CD4-positive, alpha-beta T cell treated with Interleukin-1 beta for 1 hour (primary cell): ENCODE measurements at regions not wholly inside any gene's neighbourhood (a gene's known extent, or its start where the extent isn't known, plus 50 kb on each side); places are given as distances from the start of the nearest gene placed in this dataset.
"Not testable (repeated sequence)": the region's sequence is repeated elsewhere in the genome, so short reads cannot be mapped to it uniquely, and the experiment has no call there.

Experiments
- DNase-seq, 2 donors: peaks; one replicate each; pipeline ENCODE4 v3.0.0-alpha.2; 2020 to 2022

DNA sequence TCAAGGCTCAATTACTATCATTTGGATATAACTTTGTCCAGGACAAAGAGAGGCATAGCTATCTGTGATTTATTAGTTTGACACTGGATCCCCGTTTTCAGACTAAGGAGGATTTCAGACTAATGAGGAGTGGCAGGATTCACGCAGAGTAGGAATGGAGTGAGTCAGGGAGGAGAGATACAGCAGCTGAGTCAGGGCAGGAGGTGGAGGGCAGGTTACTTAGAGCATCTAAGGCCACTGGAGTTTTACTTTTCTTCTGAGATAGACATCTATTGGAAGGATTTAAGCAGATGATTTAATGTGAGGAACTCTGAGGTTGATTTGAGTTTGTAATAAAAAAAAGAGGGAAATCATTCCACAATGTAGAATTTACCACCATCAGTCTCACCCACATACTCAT lies 110.6 kb downstream of the RPIA start:
- DNase-seq: not testable (repeated sequence)

DNA sequence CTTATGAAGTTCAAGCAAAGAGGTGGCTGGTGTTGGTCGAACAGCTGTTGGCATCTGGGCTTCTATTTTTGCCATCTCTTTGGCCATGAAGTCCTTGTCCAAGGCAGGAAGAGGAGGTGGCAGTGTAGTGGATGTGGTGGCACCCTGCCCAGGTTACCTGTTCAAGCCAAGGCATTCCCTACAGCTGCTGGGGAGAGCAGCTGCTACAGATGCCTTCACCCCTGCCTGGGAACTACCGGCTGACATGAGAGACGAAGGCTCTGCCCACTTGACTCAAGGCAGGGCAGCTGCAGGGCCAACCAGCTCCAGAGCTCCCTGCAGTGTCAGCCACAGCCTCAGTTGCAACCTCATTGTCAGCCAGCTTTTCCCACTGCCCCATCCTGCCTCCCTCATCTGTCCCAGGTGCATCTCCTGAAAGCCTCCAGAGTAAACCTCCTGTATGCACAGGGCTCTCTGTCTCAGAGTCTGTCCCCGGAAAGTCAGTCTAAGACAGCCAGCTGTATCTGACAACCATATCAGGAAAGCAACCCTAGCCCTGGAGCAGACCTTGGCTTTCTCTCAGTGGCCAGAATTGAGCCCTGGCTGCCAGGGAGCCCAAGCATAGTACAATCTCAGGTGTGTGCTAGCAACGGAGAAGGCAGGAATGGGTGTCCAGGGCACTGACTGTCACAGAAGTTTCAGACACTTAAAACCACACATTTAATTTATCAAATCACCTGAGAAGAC lies 115.9 kb downstream of the RPIA start:
- DNase-seq: no peak

DNA sequence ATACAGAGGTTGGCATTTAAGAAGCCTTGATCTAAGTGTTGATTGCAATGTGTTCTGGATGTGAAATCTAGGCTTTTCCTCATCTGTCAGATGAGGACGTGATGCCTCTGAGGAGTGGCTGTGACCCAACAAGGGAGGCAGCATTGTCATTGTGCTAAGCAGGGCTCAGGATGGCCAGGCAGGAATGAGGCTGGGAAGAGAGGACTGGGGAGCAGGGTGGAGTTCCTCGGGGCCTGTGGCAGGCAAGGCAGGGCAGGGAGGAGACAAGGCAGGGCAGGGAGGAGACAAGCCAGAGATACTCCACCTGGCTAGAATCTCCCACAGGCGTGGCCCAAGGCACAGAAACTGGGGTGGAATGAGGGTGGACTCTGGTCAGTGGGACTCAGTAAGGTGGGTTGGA lies 116.6 kb downstream of the RPIA start:
- no peak for DNase-seq

DNA sequence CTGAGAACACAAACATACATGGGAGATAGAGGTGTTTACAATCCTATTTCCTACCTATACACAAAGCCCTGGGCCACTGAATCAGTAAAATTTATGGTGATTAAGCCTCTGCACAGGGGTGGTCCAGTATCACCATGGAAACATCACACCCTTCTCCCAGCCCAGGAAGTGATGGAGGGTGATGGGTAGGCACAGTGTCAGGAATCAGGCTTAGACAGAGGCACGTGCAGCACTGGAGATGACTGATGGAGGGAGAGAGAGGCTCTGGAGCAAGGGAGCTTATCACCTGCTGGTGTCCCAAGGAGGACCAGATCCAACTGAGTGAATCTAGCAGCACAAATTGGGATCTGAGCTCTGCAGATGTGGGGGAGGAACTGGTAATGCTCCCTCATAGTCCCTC lies 117.2 kb downstream of the RPIA start:
- DNase-seq: no peak

DNA sequence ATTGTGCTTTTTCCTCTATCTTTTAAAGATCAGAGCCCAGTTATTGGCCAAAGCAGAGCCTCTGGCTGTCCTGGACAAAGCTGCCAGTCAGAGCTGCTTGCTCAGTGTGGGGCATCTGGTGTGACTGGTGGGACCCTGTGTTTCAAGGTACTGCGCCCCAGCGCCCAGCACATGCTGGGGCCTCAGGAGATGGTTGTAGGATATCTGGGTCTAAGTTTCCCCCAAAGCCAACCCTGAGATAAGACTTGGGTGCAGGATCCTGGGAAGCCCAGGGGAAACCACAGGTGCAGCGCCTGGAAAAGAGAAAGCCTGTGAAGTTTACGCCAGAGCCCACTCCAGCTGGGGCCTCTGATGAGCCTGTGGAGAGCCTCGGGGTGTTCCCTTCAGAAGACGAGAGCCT lies 117.7 kb downstream of the RPIA start:
- no peak for DNase-seq

DNA sequence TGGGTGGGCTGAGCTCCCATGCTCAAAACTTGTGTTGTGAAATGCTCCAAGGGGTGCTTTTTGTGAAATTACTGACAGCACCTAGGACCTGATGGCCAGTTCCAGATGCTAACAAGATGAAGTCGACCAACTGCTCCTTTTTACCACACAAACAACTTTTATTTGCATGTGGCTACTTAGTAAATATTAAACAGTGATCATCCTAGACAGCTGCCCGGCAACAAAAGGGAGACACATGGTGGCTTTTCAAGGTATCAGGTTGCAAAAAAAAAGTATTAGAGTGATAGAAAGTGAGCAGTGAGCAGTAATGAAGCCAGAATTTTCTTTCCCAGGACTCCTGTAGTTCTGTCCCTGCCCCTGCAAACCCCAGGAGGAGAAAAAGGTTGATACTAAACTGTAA lies 118.5 kb downstream of the RPIA start:
- no peak for DNase-seq

DNA sequence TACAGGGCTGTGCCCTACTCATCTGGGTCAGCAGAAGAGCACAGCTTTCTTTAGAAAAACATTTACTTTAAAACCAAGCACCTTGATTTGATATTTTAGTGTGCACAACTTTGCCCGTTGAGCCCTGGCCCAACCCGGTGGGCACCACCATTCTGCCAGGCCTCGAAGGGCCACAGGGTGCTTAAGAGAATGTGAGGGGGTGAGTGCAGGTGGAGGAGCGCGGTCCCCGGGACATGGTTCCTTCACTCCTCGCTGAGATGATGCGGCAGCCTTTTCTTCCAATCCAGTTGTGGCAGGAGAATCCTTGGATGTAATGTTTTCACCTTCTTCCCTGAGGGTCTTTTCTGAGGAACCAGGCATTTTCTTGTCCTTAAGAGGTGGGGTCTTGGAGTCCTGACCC lies 119.0 kb downstream of the RPIA start:
- DNase-seq: no peak

DNA sequence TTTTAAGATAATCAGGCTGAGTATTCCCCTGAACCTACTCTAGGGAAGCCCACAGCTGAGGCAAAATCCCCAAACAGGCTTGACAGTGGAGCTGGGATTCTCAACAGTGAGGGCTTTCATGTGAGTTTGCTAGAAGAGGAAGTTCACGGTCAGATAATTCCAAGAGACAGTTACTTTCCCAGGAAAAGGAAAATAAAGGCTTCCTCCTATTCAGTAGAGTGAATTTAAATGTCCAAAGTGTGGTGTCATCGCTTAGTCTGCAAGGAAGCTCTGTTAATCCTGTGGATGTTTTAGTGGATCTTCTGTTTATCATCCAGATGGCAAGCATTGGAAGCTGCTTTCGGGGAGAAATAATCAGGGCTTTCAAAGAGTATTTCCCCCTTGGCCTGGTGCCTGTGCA lies 119.8 kb downstream of the RPIA start:
- DNase-seq: no peak

DNA sequence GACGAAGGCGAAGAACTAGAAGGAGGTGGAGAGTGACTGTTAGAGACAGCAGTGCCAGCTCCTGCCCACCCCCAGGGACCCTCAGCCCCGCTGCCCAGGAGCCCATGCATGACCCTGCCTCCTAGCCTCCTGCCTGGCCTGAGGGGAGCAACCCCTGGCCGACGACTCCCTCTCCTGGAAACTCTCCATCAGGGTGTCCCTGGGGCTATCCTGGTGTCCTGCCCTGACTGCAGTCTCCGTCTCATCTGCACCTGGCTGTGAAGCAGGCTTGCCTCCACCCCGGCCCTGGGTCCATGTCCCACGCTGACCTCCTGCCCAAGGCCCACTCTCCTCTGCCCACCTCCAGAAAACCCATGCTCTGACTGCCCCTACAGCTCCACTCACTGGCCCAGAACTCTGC lies 120.2 kb downstream of the RPIA start:
- DNase-seq: no peak

DNA sequence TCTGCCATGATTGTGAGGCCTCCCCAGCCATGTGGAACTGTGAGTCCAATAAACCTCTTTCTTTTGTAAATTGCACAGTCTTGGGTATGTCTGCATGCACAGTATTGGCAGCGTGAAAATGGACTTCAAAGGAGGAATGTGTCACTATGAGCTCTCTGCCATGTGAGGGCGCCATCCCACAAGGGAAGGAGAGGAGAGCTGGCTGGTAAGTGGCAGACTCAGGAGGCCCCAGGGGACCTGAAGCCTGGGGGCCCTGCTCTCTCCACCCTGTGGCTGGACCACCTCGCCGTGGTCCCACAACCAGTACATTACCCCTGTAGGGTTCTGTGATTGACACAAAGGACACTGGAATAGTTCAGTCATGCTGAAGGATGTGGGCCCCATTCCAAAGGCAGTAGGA lies 122.1 kb downstream of the RPIA start:
- DNase-seq: no peak

DNA sequence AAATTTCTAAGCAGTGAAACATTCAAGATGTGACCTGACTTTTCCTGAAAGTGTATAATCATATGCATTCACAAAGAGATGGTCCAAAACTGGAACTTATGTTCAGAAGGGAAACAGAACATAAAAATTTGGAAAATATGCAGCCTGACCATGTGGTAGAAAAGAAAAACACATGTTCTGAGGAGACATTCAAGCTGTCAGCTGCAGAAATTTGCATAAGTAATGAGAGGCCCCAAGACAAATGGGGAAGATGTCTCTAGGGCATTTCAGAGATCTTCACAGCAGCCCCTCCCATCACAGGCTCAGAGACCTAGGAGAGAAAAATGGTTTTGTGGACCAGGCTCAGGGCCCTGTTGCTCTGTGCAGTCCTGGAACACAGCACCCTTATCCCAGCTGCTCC lies 123.8 kb downstream of the RPIA start:
- DNase-seq: no peak

DNA sequence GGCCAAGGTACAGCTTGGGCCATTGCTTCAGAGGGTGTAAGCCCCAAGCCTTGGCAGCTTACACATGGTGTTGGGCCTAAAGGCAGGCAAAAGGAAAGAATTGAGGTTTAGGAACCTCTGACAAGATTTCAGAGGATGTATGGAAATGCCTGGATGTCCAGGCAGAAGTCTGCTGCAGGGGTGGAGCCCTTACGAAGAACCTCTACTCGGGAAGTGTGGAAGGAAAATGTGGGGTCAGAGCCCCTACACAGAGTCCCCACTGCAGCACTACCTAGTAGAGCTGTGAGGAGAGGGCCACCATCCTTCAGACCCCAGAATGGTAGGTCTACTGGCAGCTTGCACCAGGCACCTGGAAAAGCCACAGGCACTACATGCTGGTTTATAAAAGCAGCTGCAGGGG lies 124.2 kb downstream of the RPIA start:
- DNase-seq: no peak

DNA sequence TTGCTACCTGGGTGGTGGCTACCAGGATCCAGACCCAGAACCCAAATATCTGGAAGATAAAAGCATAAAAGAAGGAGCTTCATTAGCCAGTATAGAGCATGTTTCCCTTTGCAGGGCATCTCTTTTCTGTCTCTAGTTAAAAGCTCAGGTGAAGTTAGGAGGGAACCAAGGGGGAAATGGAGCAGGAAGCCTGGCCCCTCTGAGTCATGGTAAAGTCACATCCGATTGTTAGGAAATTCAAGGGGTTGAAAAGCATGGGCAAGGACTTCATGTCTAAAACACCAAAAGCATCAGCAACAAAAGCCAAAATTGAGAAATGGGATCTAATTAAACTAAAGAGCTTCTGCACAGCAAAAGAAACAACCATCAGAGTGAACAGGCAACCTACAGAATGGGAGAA lies 126.9 kb downstream of the RPIA start:
- no peak for DNase-seq

DNA sequence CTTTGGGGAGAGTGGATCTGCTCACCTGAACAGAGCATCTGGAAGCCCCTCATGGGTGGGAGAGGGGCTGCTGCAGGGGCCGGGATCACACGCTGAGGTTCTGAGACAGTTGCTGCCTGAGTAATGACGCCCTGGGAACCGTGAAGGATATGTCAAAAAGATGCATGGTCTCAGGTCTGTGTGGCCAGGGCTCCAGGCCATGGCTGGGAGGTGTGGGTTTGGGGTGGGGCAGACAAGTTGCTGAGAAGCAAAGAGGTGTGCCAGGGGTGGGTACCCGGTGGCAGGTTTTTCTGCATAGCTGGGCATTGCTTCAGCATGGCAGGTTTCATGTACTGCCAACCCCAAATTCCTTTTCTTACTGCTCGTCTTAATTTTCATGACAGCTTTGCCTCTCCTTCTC lies 133.5 kb downstream of the RPIA start:
- no peak for DNase-seq

DNA sequence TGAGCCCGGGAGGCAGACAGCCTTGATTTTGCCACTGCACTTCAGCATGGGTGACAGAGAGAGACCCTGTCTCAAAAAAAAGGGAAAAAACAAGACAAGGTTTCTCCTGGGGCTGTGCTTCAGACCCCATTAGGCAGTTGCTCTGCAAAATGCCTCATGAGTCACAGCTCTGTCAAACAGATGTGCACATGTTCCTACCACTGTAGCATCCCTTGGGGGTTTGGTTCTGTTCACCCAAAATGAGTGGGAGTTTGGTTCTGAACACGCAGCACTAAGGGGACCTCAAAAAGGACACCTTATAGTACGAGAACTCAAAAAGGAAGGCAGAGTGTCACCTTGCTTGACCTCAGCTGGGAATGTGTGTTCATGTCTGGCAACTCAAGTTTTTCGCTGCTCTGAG lies 134.9 kb downstream of the RPIA start:
- DNase-seq: no peak

DNA sequence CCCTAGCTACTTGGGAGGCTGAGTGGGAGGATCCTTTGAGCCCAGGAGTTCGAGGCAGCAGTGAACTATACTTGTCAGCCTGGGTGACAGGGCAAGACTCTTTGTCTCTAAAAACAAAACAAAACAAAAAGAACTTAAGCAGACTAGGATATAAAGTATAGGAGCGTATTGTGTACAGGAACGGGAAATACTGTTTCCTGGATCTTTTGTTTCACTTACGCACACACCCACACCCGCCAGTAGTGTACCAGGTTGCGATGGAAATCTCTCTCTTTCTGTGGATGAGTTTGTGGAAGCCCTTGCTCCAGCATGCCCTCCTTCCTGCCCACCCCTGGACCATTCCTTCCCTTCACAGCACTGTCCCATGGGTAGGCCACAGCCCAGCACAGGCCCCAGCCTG lies 136.3 kb downstream of the RPIA start:
- no peak for DNase-seq

DNA sequence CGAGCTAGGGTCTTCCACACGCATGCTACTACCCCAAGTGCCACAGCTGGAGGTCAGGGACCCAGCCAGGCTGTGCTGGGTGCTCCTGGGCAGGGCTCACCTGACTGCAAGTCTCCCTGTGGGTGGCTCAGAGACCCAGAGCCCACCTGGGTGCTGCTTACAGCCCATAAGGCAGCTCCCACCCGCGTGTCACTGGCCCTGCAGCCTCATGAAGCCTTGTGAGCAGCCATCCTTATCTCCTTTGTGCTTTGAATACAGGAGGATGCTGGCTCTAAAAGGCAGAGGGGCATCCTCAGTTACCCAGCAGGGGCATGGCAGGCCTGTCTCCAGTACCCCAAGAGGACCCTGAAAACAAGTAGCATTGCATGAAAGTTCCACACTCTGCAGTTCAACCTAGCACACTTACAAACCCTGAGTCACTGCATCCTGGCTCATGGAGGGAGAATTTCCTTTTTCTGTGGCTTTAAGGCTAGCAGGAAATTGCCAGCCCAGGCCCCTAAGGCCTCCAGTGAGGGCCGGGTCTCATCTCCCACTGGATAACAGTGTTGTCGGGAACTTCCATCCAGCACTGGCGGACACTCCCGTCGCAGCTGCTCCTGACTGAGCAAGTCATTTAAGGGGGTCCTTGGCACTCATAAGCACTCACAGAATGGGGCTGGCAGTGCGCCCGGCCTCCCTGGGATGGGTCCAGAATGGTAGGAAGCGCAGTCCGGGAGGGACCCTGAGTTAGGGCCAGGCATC lies 137.1 kb downstream of the RPIA start:
- DNase-seq: no peak

DNA sequence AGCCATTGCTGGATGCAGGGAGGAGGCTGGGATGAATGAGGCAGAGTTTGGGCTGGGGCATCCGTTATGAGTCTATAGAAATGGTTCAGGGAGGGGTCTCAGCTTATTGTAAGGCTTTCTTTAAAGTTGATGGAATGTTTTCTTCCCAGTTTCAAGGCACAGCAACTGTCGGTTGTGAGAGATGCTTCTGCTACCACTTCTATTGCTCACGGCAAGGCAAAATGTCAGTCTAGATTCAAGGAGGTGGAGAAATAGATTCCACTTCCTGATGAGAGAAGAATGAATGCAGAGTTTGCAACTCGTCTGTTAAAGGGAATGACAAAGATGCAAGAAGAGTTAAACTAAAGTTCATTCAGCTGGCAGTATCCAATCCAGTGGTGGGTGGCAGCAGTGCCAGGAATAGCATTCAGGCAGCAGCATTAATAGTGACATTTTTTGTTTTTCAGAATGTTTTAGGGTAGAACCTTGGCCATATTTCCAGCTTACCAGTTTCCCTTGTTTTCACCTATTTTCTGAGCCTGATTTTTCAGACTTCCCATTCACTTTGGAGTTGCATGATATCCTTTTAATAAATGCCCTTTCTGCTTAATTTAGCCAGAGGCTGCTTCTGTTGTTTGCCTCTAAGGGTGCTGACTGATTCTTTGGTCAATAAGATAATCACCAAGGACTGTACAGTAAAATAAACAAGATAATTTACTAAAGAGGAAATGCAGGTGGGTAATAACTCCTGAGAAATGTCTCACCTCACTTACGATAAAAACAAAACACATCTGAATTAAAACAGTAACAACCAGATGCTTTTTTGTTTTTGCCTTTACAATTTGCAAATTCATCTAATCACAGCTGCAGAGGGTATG lies 138.4 kb downstream of the RPIA start:
- no peak for DNase-seq

DNA sequence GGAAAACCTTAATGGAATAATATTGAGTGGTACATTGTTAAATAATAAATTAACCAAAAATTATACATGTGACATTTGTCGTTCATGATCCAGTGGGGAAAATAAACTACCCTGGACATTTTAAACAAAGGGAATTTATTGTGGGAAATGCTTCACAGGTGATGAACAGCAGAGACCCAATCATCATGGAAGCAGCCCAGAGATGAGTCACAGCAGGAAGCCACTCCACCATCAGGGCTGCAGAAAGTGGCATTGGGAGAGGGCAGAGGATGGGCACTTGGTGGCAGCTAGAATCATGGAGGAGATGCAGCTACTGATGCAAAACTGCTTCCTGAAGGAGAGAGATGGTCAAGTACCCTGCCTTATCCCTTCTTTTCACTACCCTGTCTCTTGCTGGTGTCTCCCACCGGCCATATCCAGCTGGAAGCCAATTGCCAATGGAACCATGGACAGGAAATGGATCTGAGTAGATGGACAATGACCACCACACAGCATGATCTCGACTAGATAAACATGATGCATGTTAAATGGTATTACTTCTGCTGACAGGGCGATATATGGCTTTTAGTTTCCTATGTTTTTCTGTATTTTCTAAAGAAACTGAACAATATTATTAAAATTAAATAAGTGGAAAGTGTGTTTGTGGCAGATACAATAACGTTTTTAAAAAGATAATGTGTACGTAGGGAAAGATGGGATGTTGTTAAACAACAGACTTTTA lies 139.8 kb downstream of the RPIA start:
- DNase-seq: no peak

DNA sequence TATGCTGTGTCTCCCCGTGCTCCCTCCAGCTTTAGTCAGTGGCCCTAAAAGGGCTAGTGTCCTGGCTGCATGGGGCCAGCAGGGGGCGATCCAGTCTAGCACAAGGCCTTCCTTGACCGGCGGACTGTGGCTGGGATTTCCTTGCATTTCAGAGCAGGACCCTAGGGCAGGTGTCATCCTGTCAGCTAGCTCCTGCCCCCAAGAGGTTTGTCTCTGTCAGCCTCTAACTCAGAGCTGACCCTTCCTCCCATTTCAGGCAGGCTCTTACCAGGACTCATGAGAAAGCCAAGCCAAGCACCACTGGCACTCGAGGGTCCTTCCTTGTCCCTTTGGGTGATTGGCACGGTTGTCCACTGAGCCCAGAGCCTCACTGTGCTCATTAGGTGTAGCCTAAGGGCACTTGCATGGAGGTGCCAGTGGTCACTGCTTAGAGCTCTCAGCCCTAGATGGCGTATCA lies 140.3 kb downstream of the RPIA start:
- peak; percentile 19 to 70 for DNase-seq

DNA sequence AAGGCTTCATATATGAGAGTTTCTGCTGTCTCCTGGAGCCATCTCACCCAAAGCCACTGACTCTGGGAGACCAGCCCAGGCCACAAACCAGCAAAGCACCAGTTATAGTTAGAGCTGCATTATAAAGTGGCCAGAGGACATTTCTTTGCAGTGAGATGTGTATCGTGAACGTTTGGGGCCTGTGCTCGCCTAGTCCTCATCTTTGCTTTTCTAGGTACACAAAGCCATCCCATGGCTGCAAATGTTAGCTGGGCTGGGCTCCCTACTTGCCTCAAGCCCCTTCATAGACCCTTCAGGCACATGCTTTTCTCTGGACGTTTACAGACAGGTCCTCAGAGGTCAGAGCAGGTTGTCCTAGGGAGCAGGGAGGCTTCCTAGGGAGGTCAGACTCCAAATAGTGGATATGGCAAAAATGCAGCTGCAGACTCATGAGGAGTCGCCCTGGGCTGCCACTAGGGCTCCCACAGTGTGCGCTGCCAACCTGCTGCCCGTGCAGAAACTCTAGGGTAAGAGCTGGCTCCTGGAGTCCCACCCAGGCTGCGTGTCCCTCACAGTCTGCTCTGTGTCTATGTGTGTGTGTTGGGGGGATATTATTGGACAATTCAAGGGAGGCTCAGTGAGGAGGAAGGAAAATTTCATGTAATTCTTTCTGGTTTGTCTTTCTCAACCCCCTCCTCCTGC lies 141.0 kb downstream of the RPIA start:
- DNase-seq: peak in 1 of 2 donors; percentile 62

DNA sequence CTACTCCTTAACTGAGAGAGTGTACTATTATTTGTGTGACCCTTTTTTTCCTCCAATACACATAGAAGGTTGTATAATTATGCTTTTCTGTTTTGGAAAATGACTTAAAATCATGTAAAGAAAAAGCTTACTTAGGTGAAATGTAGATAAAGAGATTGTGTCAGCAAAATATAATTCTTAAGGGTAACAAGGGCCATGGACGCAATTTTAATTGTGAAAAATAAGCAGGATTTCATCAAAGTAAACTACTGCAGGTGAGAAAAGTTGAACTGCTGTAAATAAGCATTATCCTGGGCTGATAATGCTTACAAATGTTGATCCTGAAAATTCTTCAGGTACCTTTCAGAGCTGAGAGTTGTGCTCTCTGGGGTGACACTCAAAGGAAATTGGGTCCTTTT lies 141.5 kb downstream of the RPIA start:
- no peak for DNase-seq
